ENCODE measurements at regions not wholly inside any gene's neighbourhood (a gene's known extent, or its start where the extent isn't known, plus 50 kb on each side); places are given as distances from the start of the nearest gene placed in this dataset.

DNA sequence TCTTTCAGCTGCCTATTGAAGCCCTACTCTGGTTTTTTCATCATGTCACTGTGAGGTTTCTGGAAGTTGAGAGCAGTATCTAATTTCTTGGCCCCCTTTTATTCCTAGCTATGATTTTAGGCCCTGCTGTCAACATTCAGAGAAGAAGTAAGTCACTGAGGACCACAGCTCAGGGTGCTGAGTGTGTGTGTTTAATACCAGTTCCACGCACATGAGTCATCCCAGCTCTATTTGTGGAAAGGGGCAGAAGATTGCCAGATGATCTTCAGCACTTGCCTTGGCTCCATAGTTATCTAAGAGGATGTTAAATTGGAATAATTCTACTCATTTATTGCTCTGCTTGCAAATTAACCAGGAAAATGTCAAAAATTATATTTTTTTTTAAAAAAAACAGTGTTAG lies 65.5 kb upstream of the SLC38A4 start:
- Histone ChIP-seq H3K4me1 (ENCODE audit: control insufficient read depth in 1 of 2, insufficient read depth in 2 of 2, low read length in 2 of 2) (no peaks in the 10 kb centered on the region), H2AFZ (ENCODE audit: insufficient read depth, low read depth, low read length, poor library complexity, severe bottlenecking) (no peak overlapping the region), H3K9ac (ENCODE audit: insufficient read depth, low read length, poor library complexity, severe bottlenecking) (no peak overlapping the region), H3K9me3 (replicated peaks in 1 of 2; ENCODE audit: control insufficient read depth in 1 of 2, insufficient read depth in 1 of 2, low read length in 2 of 2) (no peaks in the 10 kb centered on the region), H3K27me3 (ENCODE audit: control insufficient read depth in 2 of 2, insufficient read depth in 2 of 2, low read length in 2 of 2) (no peaks in the 10 kb centered on the region), H3K4me2 (replicated peaks; ENCODE audit: extremely low read depth, low read length, poor library complexity, severe bottlenecking) (no peak overlapping the region), H3K27ac (ENCODE audit: low read depth in 1 of 2, low read length in 2 of 2) (no peak overlapping the region), H3K79me2 (ENCODE audit: insufficient read depth, low read length) (no peaks in the 10 kb centered on the region), H3K36me3 (replicated peaks in 1 of 2; ENCODE audit: control insufficient read depth in 1 of 2, insufficient read depth in 2 of 2, low read length in 2 of 2) (no peaks in the 10 kb centered on the region), H3K4me3 (replicated peaks in 1 of 3; ENCODE audit: low read depth in 2 of 3, low read length in 3 of 3) (no peak overlapping the region), H4K20me1 (ENCODE audit: insufficient read depth, low read length) (no peaks in the 10 kb centered on the region)
- WGBS (ENCODE audit: insufficient coverage) = no CpG with 5 or more reads among the region's 1 CpG
- Mint-ChIP-seq H3K27me3 (ENCODE audit: low read depth in 3 of 3) (peaks cover 0 to 2% (median 1%) of the 10 kb centered on the region in 3 donors), H3K4me1 (no peaks in the 10 kb centered on the region), H3K36me3 (no peaks in the 10 kb centered on the region), H3K9me3 (peaks cover 0 to 8% (median 2%) of the 10 kb centered on the region in 7 donors), H3K4me3 (no peak overlapping the region), H3K27ac (no peak overlapping the region)
- intact Hi-C loops (cut with micrococcal nuclease) = no loop called here
- DNase-seq = no peak
- TF ChIP-seq, protein P1, sequence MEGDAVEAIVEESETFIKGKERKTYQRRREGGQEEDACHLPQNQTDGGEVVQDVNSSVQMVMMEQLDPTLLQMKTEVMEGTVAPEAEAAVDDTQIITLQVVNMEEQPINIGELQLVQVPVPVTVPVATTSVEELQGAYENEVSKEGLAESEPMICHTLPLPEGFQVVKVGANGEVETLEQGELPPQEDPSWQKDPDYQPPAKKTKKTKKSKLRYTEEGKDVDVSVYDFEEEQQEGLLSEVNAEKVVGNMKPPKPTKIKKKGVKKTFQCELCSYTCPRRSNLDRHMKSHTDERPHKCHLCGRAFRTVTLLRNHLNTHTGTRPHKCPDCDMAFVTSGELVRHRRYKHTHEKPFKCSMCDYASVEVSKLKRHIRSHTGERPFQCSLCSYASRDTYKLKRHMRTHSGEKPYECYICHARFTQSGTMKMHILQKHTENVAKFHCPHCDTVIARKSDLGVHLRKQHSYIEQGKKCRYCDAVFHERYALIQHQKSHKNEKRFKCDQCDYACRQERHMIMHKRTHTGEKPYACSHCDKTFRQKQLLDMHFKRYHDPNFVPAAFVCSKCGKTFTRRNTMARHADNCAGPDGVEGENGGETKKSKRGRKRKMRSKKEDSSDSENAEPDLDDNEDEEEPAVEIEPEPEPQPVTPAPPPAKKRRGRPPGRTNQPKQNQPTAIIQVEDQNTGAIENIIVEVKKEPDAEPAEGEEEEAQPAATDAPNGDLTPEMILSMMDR (IDR thresholded peaks at IDR 0.05) = no peak

DNA sequence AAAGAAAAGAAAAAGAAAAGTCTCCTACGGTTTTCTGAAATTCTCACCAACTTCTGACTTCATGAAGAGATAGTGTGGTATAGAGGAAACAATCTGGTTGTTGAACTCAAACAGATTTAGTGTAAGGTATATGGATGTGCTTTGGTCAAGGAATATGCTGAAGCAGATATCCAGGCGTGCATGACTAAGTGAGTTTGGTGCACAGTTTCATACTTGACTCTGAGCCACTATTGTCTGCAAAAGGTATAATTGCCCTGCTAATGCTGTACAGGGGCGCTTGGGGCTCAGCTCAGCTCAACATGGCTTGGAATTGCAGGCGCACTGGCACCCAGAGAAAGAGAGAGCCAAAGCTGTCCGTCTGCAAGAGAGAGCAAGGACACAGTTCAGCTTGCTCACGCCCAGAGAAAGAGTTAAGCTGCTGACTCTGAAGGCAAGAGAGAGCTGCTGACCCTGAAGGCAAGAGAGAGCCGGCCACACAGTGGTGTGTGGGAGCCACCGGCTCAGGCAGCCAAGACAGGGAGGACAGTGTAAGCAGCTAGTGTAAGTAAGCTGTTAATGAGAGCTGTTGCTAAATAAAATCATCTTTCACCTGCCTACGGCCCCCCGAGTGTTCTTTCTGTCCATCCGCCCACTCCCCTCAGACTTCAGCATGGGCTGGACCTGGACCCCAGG lies 66.4 kb upstream of the SLC38A4 start:
- no peak overlapping the region for H3K4me3 Mint-ChIP-seq
- H3K79me2 ChIP-seq (ENCODE audit: insufficient read depth, low read length) = no peaks in the 10 kb centered on the region
- intact Hi-C loops (cut with micrococcal nuclease) = no loop called here
- H3K36me3 ChIP-seq (replicated peaks in 1 of 2; ENCODE audit: control insufficient read depth in 1 of 2, insufficient read depth in 2 of 2, low read length in 2 of 2) = no peaks in the 10 kb centered on the region
- H3K36me3 Mint-ChIP-seq = no peaks in the 10 kb centered on the region
- H3K9ac ChIP-seq (ENCODE audit: insufficient read depth, low read length, poor library complexity, severe bottlenecking) = no peak overlapping the region
- H3K27me3 ChIP-seq (ENCODE audit: control insufficient read depth in 2 of 2, insufficient read depth in 2 of 2, low read length in 2 of 2) = no peaks in the 10 kb centered on the region
- H2AFZ ChIP-seq (ENCODE audit: insufficient read depth, low read depth, low read length, poor library complexity, severe bottlenecking) = no peak overlapping the region
- DNase-seq = no peak
- 96% methylated on average over 5 of the region's 11 CpGs for WGBS (ENCODE audit: insufficient coverage)
- H3K4me1 Mint-ChIP-seq = no peaks in the 10 kb centered on the region
- H3K4me2 ChIP-seq (replicated peaks; ENCODE audit: extremely low read depth, low read length, poor library complexity, severe bottlenecking) = no peak overlapping the region
- no peak overlapping the region for H3K27ac Mint-ChIP-seq
- H4K20me1 ChIP-seq (ENCODE audit: insufficient read depth, low read length) = no peaks in the 10 kb centered on the region
- no peak overlapping the region for H3K4me3 ChIP-seq (replicated peaks in 1 of 3; ENCODE audit: low read depth in 2 of 3, low read length in 3 of 3)
- H3K27me3 Mint-ChIP-seq (ENCODE audit: low read depth in 3 of 3) = peaks cover 0 to 2% (median 1%) of the 10 kb centered on the region in 3 donors
- peaks cover 1 to 12% (median 2%) of the 10 kb centered on the region in 7 donors for H3K9me3 Mint-ChIP-seq
- TF ChIP-seq, protein P1 (IDR thresholded peaks at IDR 0.05) = no peak
- no peaks in the 10 kb centered on the region for H3K4me1 ChIP-seq (ENCODE audit: control insufficient read depth in 1 of 2, insufficient read depth in 2 of 2, low read length in 2 of 2)
- H3K9me3 ChIP-seq (replicated peaks in 1 of 2; ENCODE audit: control insufficient read depth in 1 of 2, insufficient read depth in 1 of 2, low read length in 2 of 2) = no peaks in the 10 kb centered on the region
- H3K27ac ChIP-seq (ENCODE audit: low read depth in 1 of 2, low read length in 2 of 2) = no peak overlapping the region

Measured in CD14-positive monocyte (primary cell).